H1 (cell line): ENCODE measurements at regions not wholly inside any gene's neighbourhood (a gene's known extent, or its start where the extent isn't known, plus 50 kb on each side); places are given as distances from the start of the nearest gene placed in this dataset.

ENCODE experiments used
- CHD1 ChIP-seq: IDR thresholded peaks from 2 replicates; pipeline ENCODE4 v1.6.1; 2012; ENCODE audit warnings: low read depth, low read length, improper control_type of control experiment
- CHD2 ChIP-seq: IDR thresholded peaks from 2 replicates; pipeline ENCODE4 v1.6.1; 2012; ENCODE audit warnings: low read length, improper control_type of control experiment
- CTCF ChIP-seq, 3 experiments: IDR thresholded peaks; 1 replicate in 2 of 3; 2 replicates in 1 of 3; pipeline versions ENCODE4 v1.5.1 to v1.6.1; 2011; ENCODE audit warnings: low read length in 3 of 3, mild to moderate bottlenecking in 3 of 3, inconsistent platforms in 2 of 3, low read depth in 1 of 3, moderate library complexity in 1 of 3; ENCODE audit not compliant: insufficient read depth in 1 of 3; ENCODE audit errors: control extremely low read depth in 1 of 3
- EP300 ChIP-seq, 2 experiments: IDR thresholded peaks; 1 replicate in 1 of 2; 2 replicates in 1 of 2; pipeline ENCODE4 v1.6.1; 2011 to 2012; ENCODE audit warnings: low read depth in 2 of 2, low read length in 2 of 2, mild to moderate bottlenecking in 2 of 2, borderline replicate concordance in 1 of 2, inconsistent platforms in 1 of 2, moderate library complexity in 1 of 2
- GTF2F1 ChIP-seq: IDR thresholded peaks from 2 replicates; pipeline ENCODE4 v1.6.1; 2012; ENCODE audit warnings: low read depth, low read length, improper control_type of control experiment, borderline replicate concordance
- HDAC2 ChIP-seq, 2 experiments: fragments of 300-600 bp in 1 of 2; sonication (generic) in 1 of 2; IDR thresholded peaks; 2 replicates each; pipeline ENCODE4 v1.6.1; 2011 to 2012; ENCODE audit warnings: low read depth in 2 of 2, low read length in 2 of 2, mild to moderate bottlenecking in 2 of 2, moderate library complexity in 2 of 2, borderline replicate concordance in 1 of 2, inconsistent platforms in 1 of 2
- KDM1A ChIP-seq: fragments of 200-600, 300-600 bp; sonication (generic); IDR thresholded peaks from 2 replicates; pipeline ENCODE4 v1.7.1; 2016; ENCODE audit warnings: mild to moderate bottlenecking, low read length, borderline replicate concordance
- POLR2A ChIP-seq, 2 experiments: IDR thresholded peaks; 1 replicate in 1 of 2; 2 replicates in 1 of 2; pipeline ENCODE4 v1.6.1; 2011; ENCODE audit warnings: low read depth in 2 of 2, low read length in 2 of 2, mild to moderate bottlenecking in 2 of 2; ENCODE audit errors: control extremely low read depth in 1 of 2
- SIN3A ChIP-seq, 2 experiments: IDR thresholded peaks in 1 of 2; conservative IDR thresholded peaks in 1 of 2; 2 replicates each; pipeline ENCODE4 v1.6.1; 2011 to 2012; ENCODE audit warnings: low read length in 2 of 2, improper control_type of control experiment in 1 of 2, low read depth in 1 of 2, mild to moderate bottlenecking in 1 of 2
- USF2 ChIP-seq: IDR thresholded peaks from 2 replicates; pipeline ENCODE4 v1.6.1; 2011; ENCODE audit warnings: low read length, improper control_type of control experiment

GRCh38 chr3:110262896-110263295, 808.7 kb upstream of the NECTIN3 start:
- no peak for TF ChIP-seq EP300 (IDR thresholded peaks at IDR 0.05; ENCODE audit: borderline replicate concordance in 1 of 2, low read depth in 2 of 2, low read length in 2 of 2)
- TF ChIP-seq SIN3A (conservative IDR thresholded peaks at IDR 0.05 in 1 of 2, IDR thresholded peaks at IDR 0.05 in 1 of 2; ENCODE audit: low read depth in 1 of 2, low read length in 2 of 2), result no peak
- no peak for TF ChIP-seq KDM1A
- no peak for TF ChIP-seq USF2
- TF ChIP-seq CHD1, result no peak
- no peak for TF ChIP-seq CTCF (IDR thresholded peaks at IDR 0.05; ENCODE audit: control extremely low read depth in 1 of 3, insufficient read depth in 1 of 3, low read depth in 1 of 3, low read length in 3 of 3)
- TF ChIP-seq HDAC2 (IDR thresholded peaks at IDR 0.05; ENCODE audit: borderline replicate concordance in 1 of 2, low read depth in 2 of 2, low read length in 2 of 2), result no peak
- TF ChIP-seq CHD2, result no peak
- TF ChIP-seq GTF2F1, result no peak
- TF ChIP-seq POLR2A (IDR thresholded peaks at IDR 0.05; ENCODE audit: control extremely low read depth in 1 of 2, low read depth in 2 of 2, low read length in 2 of 2), result no peak
